Upper lobe of right lung (tissue), 1 donor: ENCODE measurements at regions not wholly inside any gene's neighbourhood (a gene's known extent, or its start where the extent isn't known, plus 50 kb on each side); places are given as distances from the start of the nearest gene placed in this dataset.

Experiments used
- ATAC-seq: fragments of 200-7000 bp; cut with Tn5 transposase; one replicate; pipeline ENCODE4 v1.9.1; 2020; ENCODE audit warnings: mild to moderate bottlenecking, moderate library complexity
- DNase-seq: peaks from one replicate; pipeline ENCODE4 v3.0.0-alpha.2; 2020
- H3K27ac ChIP-seq: fragments of 200-600 bp; one replicate; pipeline ENCODE4 v1.8.0; 2022
- H3K27me3 ChIP-seq: fragments of 200-600 bp; one replicate; pipeline ENCODE4 v1.8.0; 2022; ENCODE audit warnings: mild to moderate bottlenecking
- H3K36me3 ChIP-seq: fragments of 200-600 bp; one replicate; pipeline ENCODE4 v1.8.0; 2022
- H3K4me1 ChIP-seq: fragments of 200-600 bp; one replicate; pipeline ENCODE4 v1.8.0; 2022
- H3K4me3 ChIP-seq: fragments of 200-600 bp; one replicate; pipeline ENCODE4 v1.8.0; 2022; ENCODE audit warnings: mild to moderate bottlenecking
- H3K9me3 ChIP-seq: fragments of 200-600 bp; one replicate; pipeline ENCODE4 v1.8.0; 2022
- intact Hi-C: fragments of 100-400 bp; cut with DNase I; formaldehyde crosslinking; loops from one replicate; pipeline ENCODE4 v1.11.0; 2022
- TF ChIP-seq, protein P1 (sequence below): fragments of 200-600 bp; IDR thresholded peaks from one replicate; pipeline ENCODE4 v1.8.0; 2022; ENCODE audit warnings: antibody characterized with exemption
- donor health status: DM: no; HTN: yes; CAD: no; lungs with severe emphysema.

DNA sequence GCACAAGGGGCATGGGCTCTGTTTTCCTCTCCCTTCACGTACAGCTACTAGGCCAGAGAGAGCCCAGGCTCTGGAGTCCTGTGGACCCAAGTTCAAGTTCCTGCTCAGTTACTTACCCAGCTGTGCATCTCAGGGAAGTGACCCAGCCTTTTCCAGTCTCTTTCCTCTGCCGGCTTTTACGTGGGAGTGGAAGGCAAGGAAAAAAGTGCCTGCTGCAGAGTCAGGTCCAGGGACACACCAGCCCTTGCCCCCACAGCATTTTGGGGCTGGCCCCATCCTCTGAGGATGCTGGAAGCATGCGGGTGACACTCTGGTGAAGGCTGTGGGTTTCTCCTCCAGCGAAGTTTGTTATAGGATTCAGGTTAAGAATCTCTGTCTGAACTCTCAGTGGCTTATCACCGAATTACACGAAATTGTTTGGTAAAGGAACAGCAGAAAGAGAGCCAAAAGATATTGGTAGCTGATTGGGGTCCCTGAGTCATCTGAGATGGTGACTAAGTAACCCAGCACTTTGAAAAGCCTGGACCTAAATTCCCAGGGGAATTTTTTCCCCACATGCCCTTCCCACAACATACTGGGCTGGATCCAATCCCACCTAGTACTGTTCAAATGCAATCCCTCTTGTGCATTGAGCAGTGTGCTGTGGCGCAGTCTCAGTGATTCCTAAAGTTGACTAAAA, 424.3 kb downstream of the RPS24 start:
- DNase-seq (no peak), ATAC-seq (no peak)
- H3K9me3 ChIP-seq, result no peaks in the 10 kb centered on the region
- no peaks in the 10 kb centered on the region for H3K36me3 ChIP-seq
- H3K27ac ChIP-seq, result no peak overlapping the region
- intact Hi-C loops, result no loop called here
- TF ChIP-seq, protein P1, sequence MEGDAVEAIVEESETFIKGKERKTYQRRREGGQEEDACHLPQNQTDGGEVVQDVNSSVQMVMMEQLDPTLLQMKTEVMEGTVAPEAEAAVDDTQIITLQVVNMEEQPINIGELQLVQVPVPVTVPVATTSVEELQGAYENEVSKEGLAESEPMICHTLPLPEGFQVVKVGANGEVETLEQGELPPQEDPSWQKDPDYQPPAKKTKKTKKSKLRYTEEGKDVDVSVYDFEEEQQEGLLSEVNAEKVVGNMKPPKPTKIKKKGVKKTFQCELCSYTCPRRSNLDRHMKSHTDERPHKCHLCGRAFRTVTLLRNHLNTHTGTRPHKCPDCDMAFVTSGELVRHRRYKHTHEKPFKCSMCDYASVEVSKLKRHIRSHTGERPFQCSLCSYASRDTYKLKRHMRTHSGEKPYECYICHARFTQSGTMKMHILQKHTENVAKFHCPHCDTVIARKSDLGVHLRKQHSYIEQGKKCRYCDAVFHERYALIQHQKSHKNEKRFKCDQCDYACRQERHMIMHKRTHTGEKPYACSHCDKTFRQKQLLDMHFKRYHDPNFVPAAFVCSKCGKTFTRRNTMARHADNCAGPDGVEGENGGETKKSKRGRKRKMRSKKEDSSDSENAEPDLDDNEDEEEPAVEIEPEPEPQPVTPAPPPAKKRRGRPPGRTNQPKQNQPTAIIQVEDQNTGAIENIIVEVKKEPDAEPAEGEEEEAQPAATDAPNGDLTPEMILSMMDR, result no peak
- no peaks in the 10 kb centered on the region for H3K4me1 ChIP-seq
- no peaks in the 10 kb centered on the region for H3K27me3 ChIP-seq
- H3K4me3 ChIP-seq, result no peak overlapping the region

DNA sequence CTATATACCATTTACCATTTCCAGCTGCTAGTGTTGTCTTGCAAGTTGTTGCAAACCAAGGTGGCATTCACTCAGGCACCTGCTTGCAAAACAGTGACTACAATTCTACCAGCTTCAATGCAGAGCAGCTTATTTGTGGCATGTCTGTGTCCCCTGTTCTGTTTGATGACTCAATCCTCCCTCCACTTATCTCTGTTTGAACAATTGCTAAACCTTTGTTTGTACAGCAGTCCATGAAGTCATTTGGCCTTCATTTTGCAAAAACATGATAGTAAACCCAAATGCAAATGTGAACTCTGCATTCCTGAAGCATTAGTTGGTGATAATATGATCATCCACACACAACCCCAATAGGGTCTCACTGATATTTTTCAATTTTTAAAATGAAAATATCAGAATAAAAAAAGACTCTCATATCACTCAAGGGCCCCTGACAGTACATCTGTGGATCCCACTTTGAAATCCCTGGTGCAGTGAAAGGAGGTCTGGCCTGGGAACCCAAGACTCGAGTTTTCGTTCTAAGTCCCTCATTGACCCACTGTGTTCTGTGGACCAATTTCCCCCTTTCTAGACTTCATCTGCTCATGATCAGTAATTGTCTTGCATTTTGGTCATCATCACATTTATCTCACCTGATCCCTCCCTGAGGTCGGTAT, 425.4 kb downstream of the RPS24 start:
- DNase-seq, result no peak
- TF ChIP-seq, protein P1, result no peak
- Histone ChIP-seq H3K4me1 (no peaks in the 10 kb centered on the region), H3K9me3 (no peaks in the 10 kb centered on the region), H3K27me3 (no peaks in the 10 kb centered on the region), H3K4me3 (no peak overlapping the region), H3K27ac (no peak overlapping the region), H3K36me3 (no peaks in the 10 kb centered on the region)
- intact Hi-C loops, result no loop called here
- ATAC-seq, result peak; percentile 76

DNA sequence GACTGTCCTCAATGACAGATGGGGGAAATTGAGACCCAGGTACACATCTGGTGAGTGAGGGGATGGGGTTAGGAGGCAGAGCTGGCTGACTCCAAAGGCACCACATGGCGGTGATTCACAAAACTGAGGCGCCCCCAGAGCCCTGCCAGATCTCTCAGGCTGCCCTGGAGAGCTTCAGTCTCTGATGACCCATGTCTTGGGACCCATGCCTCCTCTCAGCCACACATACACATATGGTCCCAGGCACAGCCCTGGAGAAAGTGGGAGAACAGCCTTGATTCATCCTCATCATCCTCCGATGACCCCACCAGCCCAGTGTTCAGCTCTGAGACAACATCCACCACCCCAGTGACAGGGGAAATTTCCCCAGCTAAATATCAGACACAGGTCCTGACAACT, 426.0 kb downstream of the RPS24 start:
- no peak for ATAC-seq
- H3K9me3 ChIP-seq, result no peaks in the 10 kb centered on the region
- no peaks in the 10 kb centered on the region for H3K27me3 ChIP-seq
- DNase-seq, result no peak
- no peaks in the 10 kb centered on the region for H3K36me3 ChIP-seq
- intact Hi-C loops, result no loop called here
- TF ChIP-seq, protein P1, result no peak
- H3K4me1 ChIP-seq, result no peaks in the 10 kb centered on the region
- H3K27ac ChIP-seq, result no peak overlapping the region
- H3K4me3 ChIP-seq, result no peak overlapping the region

DNA sequence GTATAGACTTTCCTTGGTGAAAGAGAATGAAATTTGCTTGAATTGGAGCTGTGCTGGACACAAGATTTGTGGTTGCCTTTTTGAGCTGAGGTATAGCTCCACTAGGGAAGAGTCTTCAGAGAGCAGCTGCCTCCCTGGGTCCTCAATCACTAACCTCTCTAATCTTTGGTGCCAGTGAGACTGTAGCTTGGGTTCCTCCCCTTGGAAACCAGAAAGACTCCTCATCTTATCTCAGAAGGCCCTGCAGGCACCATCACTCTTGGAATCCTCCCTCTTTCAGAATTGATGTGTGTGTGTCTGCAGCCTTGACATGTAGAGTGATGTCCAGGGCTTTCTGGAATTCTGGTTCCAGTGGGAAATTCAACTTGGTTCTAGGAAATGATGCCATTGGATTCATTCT, 426.5 kb downstream of the RPS24 start:
- H3K4me3 ChIP-seq, result no peak overlapping the region
- no peaks in the 10 kb centered on the region for H3K27me3 ChIP-seq

DNA sequence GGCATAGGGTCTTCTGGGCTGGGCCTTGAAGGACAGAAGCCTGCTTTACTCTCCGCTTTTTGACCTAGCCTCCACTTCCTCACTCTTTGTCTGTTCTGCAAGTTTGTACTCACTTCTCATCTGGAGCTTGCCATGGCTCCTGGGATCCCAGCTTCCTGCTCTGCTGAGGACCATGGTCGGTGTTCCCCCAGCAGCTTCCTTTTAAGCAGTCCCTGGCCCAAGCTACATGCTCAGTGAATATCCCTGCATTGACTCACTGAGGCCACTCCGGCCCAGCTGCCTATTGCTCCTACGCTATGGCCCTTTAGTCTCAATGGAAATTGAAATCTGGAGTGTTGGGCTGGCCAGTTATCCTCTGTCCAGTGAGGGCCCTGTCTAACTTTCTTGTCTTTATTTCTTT, 427.7 kb downstream of the RPS24 start:
- intact Hi-C loops, result no loop called here
- H3K4me1 ChIP-seq, result no peaks in the 10 kb centered on the region
- no peak for ATAC-seq
- no peaks in the 10 kb centered on the region for H3K36me3 ChIP-seq
- H3K9me3 ChIP-seq, result no peaks in the 10 kb centered on the region
- DNase-seq, result no peak
- TF ChIP-seq, protein P1, result no peak
- H3K4me3 ChIP-seq, result no peak overlapping the region
- H3K27me3 ChIP-seq, result no peaks in the 10 kb centered on the region
- no peak overlapping the region for H3K27ac ChIP-seq

More for the DNA sequence above, 426.5 kb downstream of the RPS24 start:
- TF ChIP-seq, protein P1, result no peak
- Histone ChIP-seq H3K4me1 (no peaks in the 10 kb centered on the region), H3K9me3 (no peaks in the 10 kb centered on the region), H3K27ac (no peak overlapping the region), H3K36me3 (no peaks in the 10 kb centered on the region)
- no peak for ATAC-seq
- DNase-seq, result no peak
- intact Hi-C loops, result no loop called here
